Astrocyte of the hippocampus (primary cell): ENCODE measurements at regions not wholly inside any gene's neighbourhood (a gene's known extent, or its start where the extent isn't known, plus 50 kb on each side); places are given as distances from the start of the nearest gene placed in this dataset.

Experiments used
- DNase-seq: peaks from one replicate; pipeline ENCODE4 v3.0.0; 2011; ENCODE audit warnings: low read depth, low spot score

DNA sequence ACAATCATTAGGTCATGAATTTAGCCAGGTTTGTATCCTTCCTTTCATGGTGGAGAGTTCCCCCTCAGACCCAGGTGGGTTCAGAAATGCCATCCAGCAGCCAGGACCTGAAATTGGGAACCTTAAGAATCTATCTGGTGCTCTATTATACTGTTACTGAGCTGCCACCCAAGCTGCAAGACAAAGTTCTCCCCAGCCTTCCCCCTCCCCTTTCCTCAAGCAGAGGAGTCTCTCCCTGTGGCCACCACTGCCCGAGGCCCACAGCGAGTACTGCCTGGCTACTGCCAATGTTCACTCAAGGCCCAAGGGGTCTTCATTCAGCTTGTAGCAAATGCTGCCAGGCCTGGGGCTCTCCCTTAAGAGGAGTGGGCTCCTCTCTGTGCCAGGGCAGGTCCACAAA lies 133.8 kb downstream of the TMEM38B start:
- DNase-seq = no peak

DNA sequence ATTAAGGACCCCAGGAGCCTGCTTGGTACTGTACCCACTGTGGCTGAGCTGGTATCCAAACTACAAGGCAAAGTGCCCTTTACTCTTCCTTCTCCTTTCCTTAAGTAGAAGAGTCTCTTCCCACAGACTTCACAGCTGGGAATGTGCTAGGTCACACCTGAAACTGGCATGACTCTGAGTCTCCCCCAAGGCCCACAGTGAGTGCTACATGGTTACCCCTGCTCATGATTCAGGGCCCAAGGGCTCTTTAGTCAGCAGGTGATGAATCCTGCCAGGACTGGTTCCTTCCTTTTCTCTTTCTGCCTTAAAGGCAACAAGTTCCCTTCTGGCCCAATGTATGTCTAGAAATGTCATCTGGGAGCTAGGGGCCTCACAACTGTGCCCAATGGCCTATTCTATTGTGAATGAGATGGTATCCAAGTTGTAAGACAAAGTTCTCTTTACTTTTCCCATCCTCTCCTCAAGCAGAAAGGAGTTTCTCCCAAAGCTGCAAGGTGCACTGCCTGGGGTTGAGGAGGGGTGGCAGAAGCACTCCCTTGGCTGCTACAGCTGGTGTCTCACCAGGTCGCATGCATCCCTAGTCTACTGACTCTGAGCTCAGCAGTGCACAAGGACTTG lies 134.4 kb downstream of the TMEM38B start:
- DNase-seq = no peak

DNA sequence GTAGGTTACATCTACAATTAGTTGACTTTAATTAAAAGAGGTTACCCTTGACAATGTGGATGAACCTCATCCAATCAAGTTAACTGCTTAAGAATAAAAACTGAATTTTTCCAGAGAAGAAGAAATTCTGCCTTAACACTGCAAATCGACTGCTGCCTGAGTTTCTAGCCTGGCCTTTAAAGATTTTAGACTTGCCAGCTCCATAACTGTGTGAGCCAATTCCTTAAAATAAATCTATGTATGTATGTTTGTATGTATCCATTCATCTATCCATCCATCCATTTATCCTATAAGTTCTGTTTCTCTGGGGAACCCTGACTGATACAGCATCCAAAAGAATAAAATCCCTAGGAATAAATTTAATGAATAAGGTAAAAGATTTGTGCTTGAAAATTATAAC lies 136.1 kb downstream of the TMEM38B start:
- DNase-seq = no peak

DNA sequence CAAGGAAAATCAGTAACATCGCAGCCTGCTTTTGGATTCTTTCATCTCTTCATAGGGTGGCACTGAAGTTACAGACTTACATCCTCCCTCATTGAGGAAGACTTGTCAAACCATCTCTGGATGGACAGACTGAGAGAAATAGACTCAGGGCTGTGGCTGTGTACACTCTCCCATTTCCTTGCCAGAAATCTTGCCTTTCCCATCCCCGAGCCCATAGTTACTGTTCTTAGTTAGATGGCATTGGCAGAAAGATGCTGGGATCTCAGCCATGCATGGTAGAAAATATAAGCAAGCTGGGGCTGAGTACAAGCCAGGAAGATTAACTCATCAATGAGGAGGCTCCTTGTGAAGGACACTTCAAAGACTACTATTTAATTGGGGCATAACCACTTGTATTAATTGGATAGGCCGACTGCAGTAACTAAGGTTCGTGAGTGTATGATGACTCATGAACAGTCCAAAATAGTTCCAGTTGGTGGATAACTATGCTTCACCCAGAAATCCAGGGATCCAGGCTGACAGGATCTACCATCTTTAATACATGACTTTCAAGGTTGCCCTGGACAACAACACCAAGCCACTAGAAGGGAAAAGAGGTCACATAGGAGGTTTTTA lies 137.9 kb downstream of the TMEM38B start:
- DNase-seq = peak; percentile 13

GRCh38 chr9:105833271-105833975 lies 139.1 kb downstream of the TMEM38B start:
- DNase-seq = no peak

GRCh38 chr9:105834404-105834803 lies 140.1 kb downstream of the TMEM38B start:
- no peak for DNase-seq

- no peak for DNase-seq
Measured at GRCh38 chr9:105835721-105836120, 141.4 kb downstream of the TMEM38B start.

- no peak for DNase-seq
Measured at GRCh38 chr9:105836936-105837660, 142.8 kb downstream of the TMEM38B start.

- no peak for DNase-seq
Measured at GRCh38 chr9:105841562-105841961, 147.2 kb downstream of the TMEM38B start.

DNA sequence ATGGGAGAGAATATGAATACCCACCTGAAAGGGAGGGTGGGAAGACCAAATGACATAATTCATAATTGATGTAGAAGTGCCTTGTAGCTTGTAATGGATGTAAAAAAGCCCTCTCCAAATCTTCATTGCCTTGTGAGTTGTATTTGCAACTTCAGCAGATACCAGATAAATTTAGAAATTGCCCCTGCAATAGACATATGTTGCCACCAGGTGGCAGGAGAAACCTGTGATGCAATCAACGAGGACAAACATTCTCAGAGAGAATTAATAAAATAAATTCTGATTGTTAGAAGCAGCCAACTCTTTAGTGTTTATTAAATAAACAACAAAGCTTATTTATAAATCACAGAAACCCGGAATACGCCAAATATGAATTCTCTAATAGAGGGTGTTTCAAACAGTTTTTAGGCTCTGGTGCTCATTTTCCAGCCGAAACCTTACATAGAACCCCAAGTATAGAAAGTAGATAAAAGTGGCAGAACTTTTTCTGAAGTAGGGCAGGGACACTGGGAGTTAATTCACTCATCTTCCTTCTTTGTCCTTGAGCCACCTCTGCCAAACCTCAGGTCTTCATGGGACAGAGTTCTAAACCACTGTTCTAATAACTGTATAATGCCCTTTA lies 147.8 kb downstream of the TMEM38B start:
- DNase-seq = peak; percentile 65

GRCh38 chr9:105846825-105847224 lies 152.5 kb downstream of the TMEM38B start:
- DNase-seq = no peak

DNA sequence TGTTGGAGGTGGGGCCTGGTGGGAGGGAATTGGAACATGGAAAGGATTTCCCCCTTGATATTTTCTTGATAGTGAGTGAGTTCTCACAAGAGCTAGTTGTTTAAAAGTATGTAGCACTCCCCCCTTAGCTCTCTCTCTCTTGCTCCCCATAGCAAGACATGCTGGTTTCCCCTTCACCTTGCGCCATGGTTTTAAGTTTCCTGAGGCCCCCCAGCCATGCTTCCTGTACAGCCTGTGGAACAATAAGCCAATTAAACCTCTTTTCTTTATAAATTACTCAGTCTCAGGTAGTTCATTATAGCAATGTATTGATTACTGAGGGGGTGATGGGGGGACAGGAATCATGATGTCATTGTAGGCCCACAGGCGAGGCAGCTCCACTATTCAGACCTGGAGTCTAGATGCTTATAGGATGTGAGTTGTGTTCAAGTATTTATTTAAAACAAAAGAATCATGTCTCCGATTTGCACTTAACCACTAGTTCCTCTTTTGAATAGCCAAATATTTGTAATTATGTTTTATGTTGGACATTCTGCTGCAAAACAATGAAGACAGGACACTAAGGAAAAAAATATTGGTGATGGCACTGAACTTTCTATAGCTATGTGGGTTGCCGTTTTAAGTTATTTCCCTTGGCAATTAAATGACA lies 156.6 kb downstream of the TMEM38B start:
- no peak for DNase-seq

- DNase-seq = no peak
Measured at GRCh38 chr9:105854026-105854782, 159.9 kb downstream of the TMEM38B start.

DNA sequence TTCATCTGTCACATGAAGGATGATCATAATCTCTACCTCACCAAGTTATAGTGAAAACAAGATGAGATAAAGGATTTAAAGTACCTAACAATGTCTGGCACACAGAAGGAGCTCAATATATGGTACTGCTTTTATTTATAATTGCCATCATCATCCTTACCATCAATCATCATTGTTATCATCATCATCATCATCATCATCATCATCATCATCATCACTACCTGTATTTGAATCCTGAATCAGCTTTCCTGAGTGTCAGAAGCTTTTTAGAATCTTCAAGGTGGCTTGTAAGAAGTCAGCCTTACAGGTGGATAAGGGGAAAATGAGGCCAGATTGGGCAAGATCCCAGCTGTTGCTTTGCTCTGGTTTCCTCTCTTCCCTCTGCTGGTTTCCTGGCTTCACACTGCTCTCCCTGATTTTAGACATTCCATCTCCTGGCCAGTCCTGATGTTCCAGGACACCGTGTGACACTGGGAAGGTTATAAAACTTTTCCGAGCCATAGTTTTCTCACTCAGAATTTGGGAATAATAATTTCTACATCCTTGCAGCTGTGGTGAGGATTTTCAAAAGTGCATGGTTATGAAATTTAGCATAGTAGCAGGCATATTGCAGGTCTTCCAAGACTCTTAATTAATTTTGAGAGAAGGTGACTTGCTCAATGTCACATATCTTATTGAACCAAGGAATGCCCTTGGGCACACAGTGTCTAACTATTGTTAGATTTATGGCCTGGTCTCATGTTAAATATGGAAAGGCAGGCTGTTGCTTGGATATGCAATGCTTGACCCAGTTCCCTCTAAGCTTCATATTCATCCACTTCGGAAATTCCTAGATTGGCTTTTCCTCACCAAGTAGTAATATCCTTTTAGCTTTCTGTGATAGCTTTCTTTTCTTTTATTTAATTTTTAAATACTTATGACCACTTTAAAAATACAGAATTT lies 160.7 kb downstream of the TMEM38B start:
- no peak for DNase-seq

- no peak for DNase-seq
Measured at GRCh38 chr9:105855987-105856386, 161.6 kb downstream of the TMEM38B start.

GRCh38 chr9:105858006-105858690 lies 163.8 kb downstream of the TMEM38B start:
- no peak for DNase-seq

DNA sequence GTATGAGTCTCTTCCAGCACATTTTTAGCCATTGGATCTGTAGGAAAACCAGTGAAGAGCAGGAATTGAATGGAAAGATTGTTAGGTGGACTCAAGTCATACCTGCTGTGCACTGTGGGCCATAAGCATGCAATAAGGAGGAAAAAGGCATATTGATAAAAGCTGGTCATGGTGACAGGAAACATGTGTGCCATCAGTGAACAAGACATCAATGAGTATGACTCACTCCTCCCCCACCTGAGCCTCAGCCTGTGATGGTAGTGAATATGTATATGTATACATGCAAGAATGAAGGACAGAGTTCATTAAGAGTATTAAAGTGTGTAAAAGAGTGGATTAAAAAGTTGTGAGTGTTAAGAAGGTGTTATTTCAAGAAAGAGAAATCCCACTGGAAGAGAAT lies 164.5 kb downstream of the TMEM38B start:
- no peak for DNase-seq

GRCh38 chr9:105859428-105860091 lies 165.2 kb downstream of the TMEM38B start:
- no peak for DNase-seq
